C4-2B (cell line): ENCODE measurements at regions not wholly inside any gene's neighbourhood (a gene's known extent, or its start where the extent isn't known, plus 50 kb on each side); places are given as distances from the start of the nearest gene placed in this dataset.
A peak's percentile ranks its signal among the peaks of the same experiment; 100 is the strongest.

Experiments used
- CTCF ChIP-seq: fragments of 450-650 bp; conservative IDR thresholded peaks from 2 replicates; pipeline ENCODE4 v1.5.1; 2017; ENCODE audit warnings: mild to moderate bottlenecking
- ZFX ChIP-seq: fragments of 450-650 bp; IDR thresholded peaks from 2 replicates; pipeline ENCODE4 v1.6.1; 2017

- peak; percentile 78 for TF ChIP-seq CTCF
- TF ChIP-seq ZFX = no peak
Measured at GRCh38 chr6:97440590-97441176, 157.7 kb upstream of the MMS22L start.
